Rectal smooth muscle tissue (tissue), 1 donor: ENCODE measurements at regions not wholly inside any gene's neighbourhood (a gene's known extent, or its start where the extent isn't known, plus 50 kb on each side); places are given as distances from the start of the nearest gene placed in this dataset.

Experiments
- H3K27ac ChIP-seq: one replicate; pipeline ENCODE4 v1.7.0; 2013; ENCODE audit warnings: low read depth, low read length, inconsistent platforms
- H3K27me3 ChIP-seq: one replicate; pipeline ENCODE4 v1.7.0; 2013; ENCODE audit warnings: low read length; ENCODE audit not compliant: control insufficient read depth, insufficient read depth
- H3K36me3 ChIP-seq: one replicate; pipeline ENCODE4 v1.7.0; 2013; ENCODE audit warnings: low read length; ENCODE audit not compliant: control insufficient read depth, insufficient read depth
- H3K4me1 ChIP-seq: one replicate; pipeline ENCODE4 v1.7.0; 2013; ENCODE audit warnings: low read length; ENCODE audit not compliant: control insufficient read depth, insufficient read depth
- H3K4me3 ChIP-seq: one replicate; pipeline ENCODE4 v1.7.0; 2013; ENCODE audit warnings: low read length
- H3K9ac ChIP-seq: one replicate; pipeline ENCODE4 v1.7.0; 2013; ENCODE audit warnings: low read length

GRCh38 chr4:143035661-143036060 is 149.1 kb upstream of the USP38 start:
- Histone ChIP-seq H3K4me1 (no peaks in the 10 kb centered on the region), H3K27ac (no peak overlapping the region), H3K27me3 (no peaks in the 10 kb centered on the region), H3K36me3 (no peaks in the 10 kb centered on the region), H3K4me3 (no peak overlapping the region), H3K9ac (no peak overlapping the region)

GRCh38 chr4:143036443-143036842 is 148.3 kb upstream of the USP38 start:
- Histone ChIP-seq H3K4me1 (no peaks in the 10 kb centered on the region), H3K27me3 (no peaks in the 10 kb centered on the region), H3K36me3 (no peaks in the 10 kb centered on the region), H3K9ac (no peak overlapping the region), H3K27ac (no peak overlapping the region), H3K4me3 (no peak overlapping the region)

GRCh38 chr4:143046454-143046853 is 138.3 kb upstream of the USP38 start:
- H3K36me3 ChIP-seq, result no peaks in the 10 kb centered on the region
- no peak overlapping the region for H3K4me3 ChIP-seq
- peaks cover 15% of the 10 kb centered on the region for H3K4me1 ChIP-seq
- H3K9ac ChIP-seq, result no peak overlapping the region
- peak overlapping the region; percentile 62 for H3K27ac ChIP-seq
- H3K27me3 ChIP-seq, result no peaks in the 10 kb centered on the region

- Histone ChIP-seq H3K4me1 (peaks cover 15% of the 10 kb centered on the region), H3K27ac (peak overlapping the region; percentile 62), H3K27me3 (no peaks in the 10 kb centered on the region), H3K4me3 (no peak overlapping the region), H3K9ac (no peak overlapping the region), H3K36me3 (no peaks in the 10 kb centered on the region)
These were observed 137.8 kb upstream of the USP38 start for GRCh38 chr4:143046906-143047305.

GRCh38 chr4:143054971-143055370 is 129.7 kb upstream of the USP38 start:
- Histone ChIP-seq H3K36me3 (no peaks in the 10 kb centered on the region), H3K9ac (no peak overlapping the region), H3K27ac (no peak overlapping the region), H3K4me3 (no peak overlapping the region), H3K4me1 (no peaks in the 10 kb centered on the region), H3K27me3 (no peaks in the 10 kb centered on the region)

GRCh38 chr4:143055997-143056396 is 128.7 kb upstream of the USP38 start:
- Histone ChIP-seq H3K4me3 (no peak overlapping the region), H3K27ac (no peak overlapping the region), H3K4me1 (no peaks in the 10 kb centered on the region), H3K27me3 (no peaks in the 10 kb centered on the region), H3K9ac (no peak overlapping the region), H3K36me3 (no peaks in the 10 kb centered on the region)

- Histone ChIP-seq H3K27me3 (no peaks in the 10 kb centered on the region), H3K9ac (no peak overlapping the region), H3K4me3 (no peak overlapping the region), H3K27ac (no peak overlapping the region), H3K36me3 (no peaks in the 10 kb centered on the region), H3K4me1 (no peaks in the 10 kb centered on the region)
These were observed 113.4 kb upstream of the USP38 start for GRCh38 chr4:143071351-143071750.

GRCh38 chr4:143076723-143077122 is 108.0 kb upstream of the USP38 start:
- H3K9ac ChIP-seq, result no peak overlapping the region
- no peak overlapping the region for H3K4me3 ChIP-seq
- H3K27ac ChIP-seq, result no peak overlapping the region
- H3K36me3 ChIP-seq, result no peaks in the 10 kb centered on the region
- no peaks in the 10 kb centered on the region for H3K4me1 ChIP-seq
- no peaks in the 10 kb centered on the region for H3K27me3 ChIP-seq

- no peaks in the 10 kb centered on the region for H3K27me3 ChIP-seq
- H3K36me3 ChIP-seq, result no peaks in the 10 kb centered on the region
- no peaks in the 10 kb centered on the region for H3K4me1 ChIP-seq
- H3K9ac ChIP-seq, result no peak overlapping the region
- no peak overlapping the region for H3K4me3 ChIP-seq
- no peak overlapping the region for H3K27ac ChIP-seq
These were observed 102.0 kb upstream of the USP38 start for GRCh38 chr4:143082701-143083100.

GRCh38 chr4:143083756-143084472 is 100.8 kb upstream of the USP38 start:
- Histone ChIP-seq H3K36me3 (no peaks in the 10 kb centered on the region), H3K4me1 (no peaks in the 10 kb centered on the region), H3K9ac (no peak overlapping the region), H3K27me3 (no peaks in the 10 kb centered on the region), H3K27ac (no peak overlapping the region), H3K4me3 (no peak overlapping the region)

GRCh38 chr4:143084566-143084965 is 100.2 kb upstream of the USP38 start:
- no peak overlapping the region for H3K4me3 ChIP-seq
- no peaks in the 10 kb centered on the region for H3K27me3 ChIP-seq
- H3K36me3 ChIP-seq, result no peaks in the 10 kb centered on the region
- no peak overlapping the region for H3K27ac ChIP-seq
- no peaks in the 10 kb centered on the region for H3K4me1 ChIP-seq
- no peak overlapping the region for H3K9ac ChIP-seq

- no peaks in the 10 kb centered on the region for H3K4me1 ChIP-seq
- no peaks in the 10 kb centered on the region for H3K36me3 ChIP-seq
- no peak overlapping the region for H3K4me3 ChIP-seq
- H3K27ac ChIP-seq, result no peak overlapping the region
- H3K27me3 ChIP-seq, result no peaks in the 10 kb centered on the region
- no peak overlapping the region for H3K9ac ChIP-seq
These were observed 99.5 kb upstream of the USP38 start for GRCh38 chr4:143085224-143085623.

- H3K36me3 ChIP-seq, result no peaks in the 10 kb centered on the region
- H3K27me3 ChIP-seq, result no peaks in the 10 kb centered on the region
- H3K27ac ChIP-seq, result no peak overlapping the region
- H3K9ac ChIP-seq, result no peak overlapping the region
- no peaks in the 10 kb centered on the region for H3K4me1 ChIP-seq
- no peak overlapping the region for H3K4me3 ChIP-seq
These were observed 99.1 kb upstream of the USP38 start for GRCh38 chr4:143085659-143086058.
